Neuron (in vitro differentiated cells): ENCODE measurements at regions not wholly inside any gene's neighbourhood (a gene's known extent, or its start where the extent isn't known, plus 50 kb on each side); places are given as distances from the start of the nearest gene placed in this dataset.
"Not testable (repeated sequence)": the region's sequence is repeated elsewhere in the genome, so short reads cannot be mapped to it uniquely, and the experiment has no call there.

Experiments used
- H2AFZ ChIP-seq: one replicate; pipeline ENCODE4 v1.6.1; 2013; ENCODE audit warnings: low read depth, mild to moderate bottlenecking, inconsistent platforms, low read length, moderate library complexity
- H3K27me3 ChIP-seq: one replicate; pipeline ENCODE4 v1.6.1; 2013; ENCODE audit warnings: low read length; ENCODE audit not compliant: insufficient read depth
- H3K36me3 ChIP-seq: one replicate; pipeline ENCODE4 v1.6.1; 2013; ENCODE audit warnings: low read length; ENCODE audit not compliant: insufficient read depth
- H3K4me1 ChIP-seq: one replicate; pipeline ENCODE4 v1.6.1; 2013; ENCODE audit warnings: low read length; ENCODE audit not compliant: insufficient read depth
- H3K4me3 ChIP-seq: 2 replicates; pipeline ENCODE4 v1.5.1; 2013; ENCODE audit warnings: mild to moderate bottlenecking, low read length, moderate library complexity
- H3K9me3 ChIP-seq: one replicate; pipeline ENCODE4 v1.6.1; 2013; ENCODE audit warnings: low read length

GRCh38 chr2:208970070-208970469 lies 453.8 kb upstream of the MAP2 start:
- no peak overlapping the region for H3K4me3 ChIP-seq
- no peaks in the 10 kb centered on the region for H3K9me3 ChIP-seq
- H2AFZ ChIP-seq, result no peak overlapping the region
- H3K27me3 ChIP-seq, result no peaks in the 10 kb centered on the region
- H3K4me1 ChIP-seq, result no peaks in the 10 kb centered on the region
- H3K36me3 ChIP-seq, result no peaks in the 10 kb centered on the region

GRCh38 chr2:208977582-208977981 lies 446.3 kb upstream of the MAP2 start:
- H3K9me3 ChIP-seq, result no peaks in the 10 kb centered on the region
- no peaks in the 10 kb centered on the region for H3K36me3 ChIP-seq
- no peaks in the 10 kb centered on the region for H3K27me3 ChIP-seq
- no peaks in the 10 kb centered on the region for H3K4me1 ChIP-seq
- H2AFZ ChIP-seq, result no peak overlapping the region
- H3K4me3 ChIP-seq, result no peak overlapping the region

- Histone ChIP-seq H3K9me3 (no peaks in the 10 kb centered on the region), H3K4me3 (no peak overlapping the region), H3K27me3 (no peaks in the 10 kb centered on the region), H3K36me3 (no peaks in the 10 kb centered on the region), H2AFZ (no peak overlapping the region), H3K4me1 (no peaks in the 10 kb centered on the region)
Observed at GRCh38 chr2:208978946-208979345, 444.9 kb upstream of the MAP2 start.

- Histone ChIP-seq H3K36me3 (no peaks in the 10 kb centered on the region), H3K4me1 (no peaks in the 10 kb centered on the region), H3K9me3 (no peaks in the 10 kb centered on the region), H3K27me3 (no peaks in the 10 kb centered on the region), H3K4me3 (no peak overlapping the region), H2AFZ (no peak overlapping the region)
Observed at GRCh38 chr2:208980321-208980720, 443.5 kb upstream of the MAP2 start.

- no peaks in the 10 kb centered on the region for H3K36me3 ChIP-seq
- H3K4me1 ChIP-seq, result no peaks in the 10 kb centered on the region
- H3K4me3 ChIP-seq, result no peak overlapping the region
- no peaks in the 10 kb centered on the region for H3K9me3 ChIP-seq
- no peak overlapping the region for H2AFZ ChIP-seq
- no peaks in the 10 kb centered on the region for H3K27me3 ChIP-seq
Observed at GRCh38 chr2:208982831-208983230, 441.0 kb upstream of the MAP2 start.

- no peaks in the 10 kb centered on the region for H3K4me1 ChIP-seq
- H3K27me3 ChIP-seq, result no peaks in the 10 kb centered on the region
- H3K9me3 ChIP-seq, result no peaks in the 10 kb centered on the region
- H3K36me3 ChIP-seq, result no peaks in the 10 kb centered on the region
- no peak overlapping the region for H3K4me3 ChIP-seq
- H2AFZ ChIP-seq, result no peak overlapping the region
Observed at GRCh38 chr2:208983486-208983885, 440.4 kb upstream of the MAP2 start.

- Histone ChIP-seq H3K9me3 (no peaks in the 10 kb centered on the region), H3K36me3 (no peaks in the 10 kb centered on the region), H3K4me3 (no peak overlapping the region), H3K27me3 (no peaks in the 10 kb centered on the region), H3K4me1 (no peaks in the 10 kb centered on the region), H2AFZ (no peak overlapping the region)
Observed at GRCh38 chr2:208984376-208985090, 439.3 kb upstream of the MAP2 start.

- Histone ChIP-seq H3K36me3 (no peaks in the 10 kb centered on the region), H3K27me3 (no peaks in the 10 kb centered on the region), H3K4me3 (no peak overlapping the region), H3K9me3 (no peaks in the 10 kb centered on the region), H2AFZ (no peak overlapping the region), H3K4me1 (no peaks in the 10 kb centered on the region)
Observed at GRCh38 chr2:208985644-208986043, 438.2 kb upstream of the MAP2 start.

GRCh38 chr2:208990716-208991115 lies 433.1 kb upstream of the MAP2 start:
- Histone ChIP-seq H3K27me3 (no peaks in the 10 kb centered on the region), H3K36me3 (no peaks in the 10 kb centered on the region)

GRCh38 chr2:208999911-209000310 lies 423.9 kb upstream of the MAP2 start:
- H3K27me3 ChIP-seq, result no peaks in the 10 kb centered on the region
- no peaks in the 10 kb centered on the region for H3K36me3 ChIP-seq
- H2AFZ ChIP-seq, result no peak overlapping the region
- no peak overlapping the region for H3K4me3 ChIP-seq
- H3K9me3 ChIP-seq, result no peaks in the 10 kb centered on the region
- no peaks in the 10 kb centered on the region for H3K4me1 ChIP-seq

More at GRCh38 chr2:208990716-208991115, 433.1 kb upstream of the MAP2 start:
- no peak overlapping the region for H3K4me3 ChIP-seq
- no peaks in the 10 kb centered on the region for H3K9me3 ChIP-seq
- no peak overlapping the region for H2AFZ ChIP-seq
- H3K4me1 ChIP-seq, result no peaks in the 10 kb centered on the region

GRCh38 chr2:209002054-209002453 lies 421.8 kb upstream of the MAP2 start:
- no peak overlapping the region for H3K4me3 ChIP-seq
- no peaks in the 10 kb centered on the region for H3K36me3 ChIP-seq
- H3K4me1 ChIP-seq, result no peaks in the 10 kb centered on the region
- no peaks in the 10 kb centered on the region for H3K27me3 ChIP-seq
- H2AFZ ChIP-seq, result no peak overlapping the region
- no peaks in the 10 kb centered on the region for H3K9me3 ChIP-seq

GRCh38 chr2:209005371-209005770 lies 418.5 kb upstream of the MAP2 start:
- no peaks in the 10 kb centered on the region for H3K4me1 ChIP-seq
- no peaks in the 10 kb centered on the region for H3K36me3 ChIP-seq
- no peak overlapping the region for H2AFZ ChIP-seq
- H3K9me3 ChIP-seq, result no peaks in the 10 kb centered on the region
- H3K27me3 ChIP-seq, result no peaks in the 10 kb centered on the region
- no peak overlapping the region for H3K4me3 ChIP-seq

GRCh38 chr2:209008636-209009287 lies 415.1 kb upstream of the MAP2 start:
- Histone ChIP-seq H3K4me1 (no peaks in the 10 kb centered on the region), H3K4me3 (no peak overlapping the region), H3K36me3 (no peaks in the 10 kb centered on the region), H2AFZ (no peak overlapping the region), H3K9me3 (no peaks in the 10 kb centered on the region), H3K27me3 (no peaks in the 10 kb centered on the region)

- H3K27me3 ChIP-seq, H3K4me1 ChIP-seq, H2AFZ ChIP-seq, H3K36me3 ChIP-seq, H3K4me3 ChIP-seq, H3K9me3 ChIP-seq: not testable (repeated sequence)
Observed at GRCh38 chr2:209018633-209019032, 405.2 kb upstream of the MAP2 start.
